Loucy (cell line): ENCODE measurements at regions not wholly inside any gene's neighbourhood (a gene's known extent, or its start where the extent isn't known, plus 50 kb on each side); places are given as distances from the start of the nearest gene placed in this dataset.

ENCODE experiments used
- EZH2phosphoT487 ChIP-seq: fragments of 200-600 bp; IDR thresholded peaks from 2 replicates; pipeline ENCODE4 v1.6.1; 2018; ENCODE audit warnings: antibody characterized with exemption, mild to moderate bottlenecking, moderate library complexity, borderline replicate concordance
- TF ChIP-seq, protein P1 (sequence below): fragments of 200-600 bp; sonication (generic); conservative IDR thresholded peaks from 2 replicates; pipeline ENCODE4 v1.5.1; 2014; ENCODE audit warnings: mild to moderate bottlenecking, antibody characterized with exemption, low read length

DNA sequence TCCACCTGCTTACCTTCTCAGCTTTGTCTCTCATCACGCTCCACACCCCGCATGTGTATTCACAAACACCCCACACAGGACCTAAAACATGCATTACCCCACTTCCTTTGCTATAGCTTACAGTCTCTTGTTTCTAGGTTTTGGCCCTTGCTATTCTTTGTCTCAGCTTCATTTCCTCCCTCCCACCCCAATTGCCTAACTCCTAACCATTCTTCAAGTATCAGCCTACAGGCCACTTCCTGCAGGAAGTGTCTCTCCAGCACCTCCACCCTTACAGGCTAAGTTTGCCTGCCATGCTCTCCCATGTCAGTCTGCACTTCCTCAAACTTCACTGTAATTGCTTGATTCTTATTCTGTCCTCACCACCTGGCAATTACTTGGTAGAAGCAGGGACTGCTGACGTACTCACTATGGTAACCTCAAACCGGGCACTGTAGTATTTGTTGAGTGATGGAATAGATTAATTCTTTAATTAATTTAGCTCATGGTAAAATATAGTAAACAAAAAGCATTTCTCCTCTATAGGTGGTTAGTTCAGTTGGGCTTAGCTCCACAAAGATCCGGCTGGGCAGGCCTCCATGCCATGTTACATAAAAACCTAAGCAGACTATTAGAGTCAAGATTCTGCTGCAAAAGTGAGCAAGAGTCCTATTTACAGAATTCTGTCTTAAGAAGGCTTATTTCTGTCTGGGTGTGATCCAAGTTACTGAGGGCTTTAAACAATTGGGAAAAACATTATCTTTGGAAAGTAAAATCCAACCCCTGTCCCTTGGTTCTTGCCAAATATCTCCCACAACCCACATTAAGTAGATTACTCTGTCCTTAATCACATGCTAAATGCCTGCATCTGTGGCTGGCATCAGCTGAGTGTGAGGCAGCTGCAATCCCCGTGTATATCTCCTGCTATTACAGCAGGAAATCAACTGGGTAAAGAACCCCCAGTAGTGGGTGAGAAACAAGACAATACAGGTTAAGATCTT, 124.7 kb upstream of the CPEB2 start:
- TF ChIP-seq, protein P1, sequence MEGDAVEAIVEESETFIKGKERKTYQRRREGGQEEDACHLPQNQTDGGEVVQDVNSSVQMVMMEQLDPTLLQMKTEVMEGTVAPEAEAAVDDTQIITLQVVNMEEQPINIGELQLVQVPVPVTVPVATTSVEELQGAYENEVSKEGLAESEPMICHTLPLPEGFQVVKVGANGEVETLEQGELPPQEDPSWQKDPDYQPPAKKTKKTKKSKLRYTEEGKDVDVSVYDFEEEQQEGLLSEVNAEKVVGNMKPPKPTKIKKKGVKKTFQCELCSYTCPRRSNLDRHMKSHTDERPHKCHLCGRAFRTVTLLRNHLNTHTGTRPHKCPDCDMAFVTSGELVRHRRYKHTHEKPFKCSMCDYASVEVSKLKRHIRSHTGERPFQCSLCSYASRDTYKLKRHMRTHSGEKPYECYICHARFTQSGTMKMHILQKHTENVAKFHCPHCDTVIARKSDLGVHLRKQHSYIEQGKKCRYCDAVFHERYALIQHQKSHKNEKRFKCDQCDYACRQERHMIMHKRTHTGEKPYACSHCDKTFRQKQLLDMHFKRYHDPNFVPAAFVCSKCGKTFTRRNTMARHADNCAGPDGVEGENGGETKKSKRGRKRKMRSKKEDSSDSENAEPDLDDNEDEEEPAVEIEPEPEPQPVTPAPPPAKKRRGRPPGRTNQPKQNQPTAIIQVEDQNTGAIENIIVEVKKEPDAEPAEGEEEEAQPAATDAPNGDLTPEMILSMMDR = no peak
- no peak for TF ChIP-seq EZH2phosphoT487
